ENCODE measurements at regions not wholly inside any gene's neighbourhood (a gene's known extent, or its start where the extent isn't known, plus 50 kb on each side); places are given as distances from the start of the nearest gene placed in this dataset.

GRCh38 chr22:22746963-22747933 lies 102.8 kb downstream of the GGTLC2 start:
- Histone ChIP-seq H3K36me3 (ENCODE audit: control insufficient read depth in 1 of 2, insufficient read depth in 2 of 2, low read length in 2 of 2) (no peaks in the 10 kb centered on the region), H3K4me1 (ENCODE audit: control insufficient read depth in 1 of 2, insufficient read depth in 2 of 2, low read length in 2 of 2) (no peaks in the 10 kb centered on the region), H3K27me3 (ENCODE audit: low read depth, low read length) (no peaks in the 10 kb centered on the region), H3K27ac (ENCODE audit: low read length) (no peak overlapping the region), H3K9me3 (ENCODE audit: control insufficient read depth in 1 of 2, low read length in 2 of 2) (no peaks in the 10 kb centered on the region), H3K4me3 (ENCODE audit: low read depth in 1 of 2, low read length in 2 of 2) (no peak overlapping the region)

DNA sequence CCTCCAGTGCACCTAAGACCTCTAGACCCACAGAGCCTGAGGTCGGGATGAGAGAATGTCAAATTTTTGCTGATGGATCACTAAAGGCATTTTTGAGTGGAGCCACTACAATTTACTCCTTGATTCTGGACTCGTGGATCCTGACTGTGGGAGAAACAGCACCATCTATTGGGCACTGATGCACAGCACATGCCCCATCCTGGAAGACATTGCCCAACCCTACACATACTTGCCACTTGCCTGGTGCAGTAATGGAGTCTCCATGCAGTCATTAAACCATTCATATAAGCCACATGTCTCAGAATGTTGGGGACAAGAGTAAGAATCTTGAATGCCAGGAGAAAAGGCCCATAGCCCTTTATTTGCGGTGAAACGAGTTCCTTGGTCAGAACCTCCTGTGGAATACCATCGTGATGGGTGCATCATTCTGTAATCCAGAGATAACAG lies 103.9 kb downstream of the GGTLC2 start:
- H3K4me3 ChIP-seq (ENCODE audit: low read depth in 1 of 2, low read length in 2 of 2) = no peak overlapping the region
- no peaks in the 10 kb centered on the region for H3K4me1 ChIP-seq (ENCODE audit: control insufficient read depth in 1 of 2, insufficient read depth in 2 of 2, low read length in 2 of 2)
- H3K27ac ChIP-seq (ENCODE audit: low read length) = no peak overlapping the region
- H3K36me3 ChIP-seq (ENCODE audit: control insufficient read depth in 1 of 2, insufficient read depth in 2 of 2, low read length in 2 of 2) = no peaks in the 10 kb centered on the region
- no peaks in the 10 kb centered on the region for H3K27me3 ChIP-seq (ENCODE audit: low read depth, low read length)
- no peaks in the 10 kb centered on the region for H3K9me3 ChIP-seq (ENCODE audit: control insufficient read depth in 1 of 2, low read length in 2 of 2)

- Histone ChIP-seq H3K27ac (ENCODE audit: low read length) (no peak overlapping the region), H3K4me1 (ENCODE audit: control insufficient read depth in 1 of 2, insufficient read depth in 2 of 2, low read length in 2 of 2) (no peaks in the 10 kb centered on the region), H3K36me3 (ENCODE audit: control insufficient read depth in 1 of 2, insufficient read depth in 2 of 2, low read length in 2 of 2) (no peaks in the 10 kb centered on the region), H3K27me3 (ENCODE audit: low read depth, low read length) (no peaks in the 10 kb centered on the region), H3K9me3 (ENCODE audit: control insufficient read depth in 1 of 2, low read length in 2 of 2) (no peaks in the 10 kb centered on the region), H3K4me3 (ENCODE audit: low read depth in 1 of 2, low read length in 2 of 2) (no peak overlapping the region)
Observed at GRCh38 chr22:22748756-22749155, 104.3 kb downstream of the GGTLC2 start.

DNA sequence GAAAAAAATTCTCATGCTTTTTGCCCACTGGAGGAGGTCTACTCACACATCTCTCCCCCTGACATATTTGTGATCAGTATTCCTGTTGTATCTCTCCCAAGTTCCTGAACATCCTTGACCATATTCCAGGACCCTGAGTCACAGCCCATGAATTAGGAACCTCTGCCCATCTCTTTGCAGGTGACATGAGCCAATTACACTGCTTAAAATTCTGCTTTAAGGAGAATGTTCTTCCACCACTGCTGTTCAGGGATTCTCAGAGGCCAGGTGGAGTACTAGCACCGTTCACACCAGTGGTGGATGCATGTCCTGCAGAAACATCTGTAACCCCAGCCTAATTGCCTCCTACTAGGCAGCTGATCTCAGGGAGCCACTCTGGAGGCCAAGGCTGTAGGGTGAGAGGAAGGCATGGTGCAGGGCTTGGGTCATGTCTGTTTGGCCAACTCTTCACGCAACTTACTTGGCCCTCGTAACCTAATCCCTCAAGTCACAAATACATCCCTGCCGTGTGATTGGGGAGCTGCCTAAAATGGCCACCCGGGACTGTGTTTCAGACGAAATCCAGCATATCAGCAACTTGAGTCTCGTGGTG lies 104.8 kb downstream of the GGTLC2 start:
- no peaks in the 10 kb centered on the region for H3K9me3 ChIP-seq (ENCODE audit: control insufficient read depth in 1 of 2, low read length in 2 of 2)
- no peak overlapping the region for H3K27ac ChIP-seq (ENCODE audit: low read length)
- no peaks in the 10 kb centered on the region for H3K36me3 ChIP-seq (ENCODE audit: control insufficient read depth in 1 of 2, insufficient read depth in 2 of 2, low read length in 2 of 2)
- H3K4me1 ChIP-seq (ENCODE audit: control insufficient read depth in 1 of 2, insufficient read depth in 2 of 2, low read length in 2 of 2) = no peaks in the 10 kb centered on the region
- H3K27me3 ChIP-seq (ENCODE audit: low read depth, low read length) = no peaks in the 10 kb centered on the region
- no peak overlapping the region for H3K4me3 ChIP-seq (ENCODE audit: low read depth in 1 of 2, low read length in 2 of 2)

DNA sequence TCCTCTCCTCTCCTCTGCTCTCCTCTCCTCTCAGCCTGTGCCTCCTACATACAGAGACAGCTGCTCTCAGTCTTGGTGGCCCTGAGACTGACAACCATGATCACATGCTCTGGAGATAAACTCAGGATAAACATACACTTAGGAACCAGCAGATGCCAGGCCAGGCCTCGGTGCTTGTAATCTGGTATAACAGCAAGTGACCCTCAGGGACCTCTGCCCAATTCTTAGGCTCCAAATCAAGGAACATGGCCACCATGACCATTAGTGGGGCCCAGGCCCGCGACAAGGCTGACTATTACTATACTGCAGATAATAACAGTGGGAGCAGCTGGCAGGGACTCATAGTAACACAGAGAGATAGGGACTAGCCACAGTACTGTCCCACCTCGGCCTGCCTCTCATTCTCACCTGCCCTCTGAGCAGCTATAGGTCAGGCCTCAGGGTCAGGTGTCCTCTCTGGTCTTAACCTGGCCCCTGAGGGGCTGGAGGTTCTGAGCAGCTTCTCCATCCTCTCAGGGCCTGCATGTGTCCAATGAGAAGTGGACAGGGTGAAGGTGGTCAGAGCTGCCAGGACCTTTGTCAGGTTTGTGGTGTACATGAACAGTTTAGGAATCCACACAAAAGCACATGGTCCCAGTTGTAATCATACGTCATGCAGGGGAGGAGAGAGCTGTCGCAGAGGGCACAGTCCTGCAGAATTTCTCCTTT lies 106.1 kb downstream of the GGTLC2 start:
- Histone ChIP-seq H3K36me3 (ENCODE audit: control insufficient read depth in 1 of 2, insufficient read depth in 2 of 2, low read length in 2 of 2) (no peaks in the 10 kb centered on the region), H3K27ac (ENCODE audit: low read length) (no peak overlapping the region), H3K4me3 (ENCODE audit: low read depth in 1 of 2, low read length in 2 of 2) (no peak overlapping the region), H3K4me1 (ENCODE audit: control insufficient read depth in 1 of 2, insufficient read depth in 2 of 2, low read length in 2 of 2) (no peaks in the 10 kb centered on the region), H3K27me3 (ENCODE audit: low read depth, low read length) (no peaks in the 10 kb centered on the region), H3K9me3 (ENCODE audit: control insufficient read depth in 1 of 2, low read length in 2 of 2) (no peaks in the 10 kb centered on the region)

DNA sequence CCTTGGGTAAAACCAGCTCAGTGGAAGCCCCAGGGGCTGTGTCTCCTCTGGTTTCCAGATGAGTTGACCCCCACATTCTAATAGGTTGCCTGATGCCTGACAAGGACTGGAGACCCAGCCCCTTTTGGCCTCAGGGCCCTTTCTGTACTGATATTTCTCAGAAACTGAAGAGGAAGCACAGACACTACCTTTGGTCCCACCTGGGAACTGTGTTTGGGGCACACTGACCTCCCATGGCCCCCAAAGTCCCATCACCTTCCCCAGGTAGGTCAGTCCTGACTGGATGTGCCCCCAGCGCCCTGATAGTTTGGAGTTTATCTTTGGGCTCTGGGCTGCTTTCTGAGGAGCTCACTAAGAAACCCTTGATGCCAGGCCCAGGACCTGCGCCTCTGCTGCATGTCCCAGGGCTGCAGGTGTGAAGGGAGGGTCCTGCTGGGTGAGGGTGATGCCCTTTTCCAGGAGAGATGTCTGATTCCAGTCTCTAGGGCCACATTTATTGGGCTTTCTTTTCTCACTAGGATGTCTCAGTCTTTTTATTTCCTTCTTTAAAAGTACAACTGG lies 106.7 kb downstream of the GGTLC2 start:
- Histone ChIP-seq H3K27me3 (ENCODE audit: low read depth, low read length) (no peaks in the 10 kb centered on the region), H3K9me3 (ENCODE audit: control insufficient read depth in 1 of 2, low read length in 2 of 2) (no peaks in the 10 kb centered on the region), H3K36me3 (ENCODE audit: control insufficient read depth in 1 of 2, insufficient read depth in 2 of 2, low read length in 2 of 2) (no peaks in the 10 kb centered on the region), H3K4me1 (ENCODE audit: control insufficient read depth in 1 of 2, insufficient read depth in 2 of 2, low read length in 2 of 2) (no peaks in the 10 kb centered on the region), H3K4me3 (ENCODE audit: low read depth in 1 of 2, low read length in 2 of 2) (no peak overlapping the region), H3K27ac (ENCODE audit: low read length) (no peak overlapping the region)

GRCh38 chr22:22752199-22752555 lies 107.8 kb downstream of the GGTLC2 start:
- H3K27me3 ChIP-seq (ENCODE audit: low read depth, low read length) = no peaks in the 10 kb centered on the region
- no peaks in the 10 kb centered on the region for H3K9me3 ChIP-seq (ENCODE audit: control insufficient read depth in 1 of 2, low read length in 2 of 2)
- no peaks in the 10 kb centered on the region for H3K4me1 ChIP-seq (ENCODE audit: control insufficient read depth in 1 of 2, insufficient read depth in 2 of 2, low read length in 2 of 2)
- no peak overlapping the region for H3K27ac ChIP-seq (ENCODE audit: low read length)
- H3K36me3 ChIP-seq (ENCODE audit: control insufficient read depth in 1 of 2, insufficient read depth in 2 of 2, low read length in 2 of 2) = no peaks in the 10 kb centered on the region
- no peak overlapping the region for H3K4me3 ChIP-seq (ENCODE audit: low read depth in 1 of 2, low read length in 2 of 2)

- H3K27me3 ChIP-seq (ENCODE audit: low read depth, low read length) = no peaks in the 10 kb centered on the region
- H3K4me1 ChIP-seq (ENCODE audit: control insufficient read depth in 1 of 2, insufficient read depth in 2 of 2, low read length in 2 of 2) = no peaks in the 10 kb centered on the region
- H3K36me3 ChIP-seq (ENCODE audit: control insufficient read depth in 1 of 2, insufficient read depth in 2 of 2, low read length in 2 of 2) = no peaks in the 10 kb centered on the region
- H3K27ac ChIP-seq (ENCODE audit: low read length) = no peak overlapping the region
- H3K9me3 ChIP-seq (ENCODE audit: control insufficient read depth in 1 of 2, low read length in 2 of 2) = no peaks in the 10 kb centered on the region
- H3K4me3 ChIP-seq (ENCODE audit: low read depth in 1 of 2, low read length in 2 of 2) = no peak overlapping the region
Observed at GRCh38 chr22:22752556-22753477, 108.4 kb downstream of the GGTLC2 start.

DNA sequence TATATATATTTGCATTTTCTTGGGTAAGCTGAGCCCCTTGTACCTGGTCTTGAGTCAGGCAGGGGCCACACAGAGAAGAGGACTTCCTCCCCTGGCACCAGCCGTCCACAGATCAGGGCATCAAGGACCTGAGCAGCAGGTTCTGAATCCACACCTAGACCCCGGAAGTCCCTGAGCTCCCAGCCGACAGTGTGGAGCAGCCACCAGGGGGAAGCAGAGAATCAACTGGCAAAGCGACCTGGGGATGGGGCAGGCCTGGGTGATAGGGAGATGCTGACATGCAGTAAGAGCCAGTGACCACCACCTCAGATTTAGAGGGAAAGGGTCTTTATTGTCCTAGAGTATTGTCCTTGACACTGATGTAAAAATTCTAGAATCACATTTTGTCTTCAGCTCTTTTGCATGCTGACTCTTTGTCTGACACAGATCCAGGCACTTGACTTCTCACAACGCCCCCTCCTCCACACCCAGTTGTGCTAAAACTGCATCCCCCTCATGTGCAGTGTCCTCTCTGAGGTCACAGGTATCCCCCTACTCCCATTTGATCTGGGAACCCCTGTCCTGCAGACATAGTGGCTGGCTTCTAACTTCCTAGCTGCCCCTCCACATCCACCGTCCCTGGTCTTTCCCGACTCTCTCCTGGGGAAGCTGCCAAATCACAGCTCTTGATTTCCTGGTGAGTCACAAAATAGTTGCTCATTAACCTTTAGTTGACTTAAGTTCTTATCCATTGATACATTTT lies 109.3 kb downstream of the GGTLC2 start:
- H3K27me3 ChIP-seq (ENCODE audit: low read depth, low read length) = no peaks in the 10 kb centered on the region
- H3K36me3 ChIP-seq (ENCODE audit: control insufficient read depth in 1 of 2, insufficient read depth in 2 of 2, low read length in 2 of 2) = no peaks in the 10 kb centered on the region
- H3K27ac ChIP-seq (ENCODE audit: low read length) = no peak overlapping the region
- no peaks in the 10 kb centered on the region for H3K9me3 ChIP-seq (ENCODE audit: control insufficient read depth in 1 of 2, low read length in 2 of 2)
- no peaks in the 10 kb centered on the region for H3K4me1 ChIP-seq (ENCODE audit: control insufficient read depth in 1 of 2, insufficient read depth in 2 of 2, low read length in 2 of 2)
- H3K4me3 ChIP-seq (ENCODE audit: low read depth in 1 of 2, low read length in 2 of 2) = no peak overlapping the region

DNA sequence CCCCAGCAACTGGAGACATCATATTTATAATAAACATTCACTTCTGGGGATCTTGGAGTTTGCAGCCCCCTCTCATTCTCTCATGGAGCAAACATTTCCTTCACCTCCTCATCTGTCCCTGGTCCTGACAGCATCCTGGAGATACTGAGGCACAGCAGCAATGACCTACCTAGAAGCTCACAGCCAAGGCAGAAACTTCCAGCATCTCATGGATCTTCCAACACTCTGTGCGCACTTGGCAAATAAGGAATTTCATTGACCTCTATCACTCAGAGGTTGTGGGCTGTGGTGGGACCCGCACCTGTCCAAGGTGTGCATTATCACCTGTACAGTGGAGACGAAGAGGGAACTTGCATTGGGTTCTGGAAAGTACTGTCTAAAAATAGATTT lies 109.8 kb downstream of the GGTLC2 start:
- no peaks in the 10 kb centered on the region for H3K9me3 ChIP-seq (ENCODE audit: control insufficient read depth in 1 of 2, low read length in 2 of 2)
- H3K4me1 ChIP-seq (ENCODE audit: control insufficient read depth in 1 of 2, insufficient read depth in 2 of 2, low read length in 2 of 2) = no peaks in the 10 kb centered on the region
- H3K27ac ChIP-seq (ENCODE audit: low read length) = no peak overlapping the region
- no peak overlapping the region for H3K4me3 ChIP-seq (ENCODE audit: low read depth in 1 of 2, low read length in 2 of 2)
- no peaks in the 10 kb centered on the region for H3K27me3 ChIP-seq (ENCODE audit: low read depth, low read length)
- H3K36me3 ChIP-seq (ENCODE audit: control insufficient read depth in 1 of 2, insufficient read depth in 2 of 2, low read length in 2 of 2) = no peaks in the 10 kb centered on the region
